ENCODE measurements at regions not wholly inside any gene's neighbourhood (a gene's known extent, or its start where the extent isn't known, plus 50 kb on each side); places are given as distances from the start of the nearest gene placed in this dataset.
"Not testable (repeated sequence)": the region's sequence is repeated elsewhere in the genome, so short reads cannot be mapped to it uniquely, and the experiment has no call there.

DNA sequence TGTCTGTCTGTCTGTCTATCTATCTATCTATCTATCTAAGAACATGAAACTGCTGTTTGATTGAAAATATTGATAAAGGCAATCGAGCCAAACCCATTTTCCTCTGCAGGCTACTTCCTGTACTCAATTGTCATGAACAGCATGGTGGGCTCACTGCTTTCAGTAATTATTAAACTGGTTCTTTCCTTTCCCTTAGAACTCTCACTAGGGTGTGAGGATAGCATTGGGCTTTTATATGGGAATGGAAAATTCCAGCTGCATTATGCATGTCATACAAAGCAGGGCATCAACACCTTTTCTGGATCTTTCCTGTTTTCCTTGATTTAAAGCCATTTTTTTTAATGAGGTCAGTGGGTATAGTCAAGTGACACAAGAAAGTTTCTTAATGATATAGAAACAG lies 161.0 kb upstream of the SYNCRIP start:
- DNase-seq, result no peak

DNA sequence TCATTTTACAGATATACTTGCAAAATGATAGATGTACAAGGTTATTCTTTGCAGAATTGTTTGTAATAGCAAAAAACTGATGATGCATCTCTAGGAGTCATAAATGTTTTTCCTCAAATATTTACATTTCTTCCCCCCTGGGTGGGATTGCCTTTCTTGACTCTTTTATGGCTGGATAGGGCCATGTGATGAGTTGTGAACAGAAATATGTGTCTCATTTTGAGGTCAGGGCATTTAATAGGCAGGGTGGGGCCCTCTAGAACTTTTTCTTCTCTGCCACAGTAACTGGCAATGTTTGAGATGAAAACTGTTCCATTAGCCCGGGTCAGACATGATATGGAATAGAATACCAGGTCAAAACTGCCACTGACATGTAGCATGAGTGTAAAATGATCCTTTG lies 159.5 kb upstream of the SYNCRIP start:
- no peak for DNase-seq

DNA sequence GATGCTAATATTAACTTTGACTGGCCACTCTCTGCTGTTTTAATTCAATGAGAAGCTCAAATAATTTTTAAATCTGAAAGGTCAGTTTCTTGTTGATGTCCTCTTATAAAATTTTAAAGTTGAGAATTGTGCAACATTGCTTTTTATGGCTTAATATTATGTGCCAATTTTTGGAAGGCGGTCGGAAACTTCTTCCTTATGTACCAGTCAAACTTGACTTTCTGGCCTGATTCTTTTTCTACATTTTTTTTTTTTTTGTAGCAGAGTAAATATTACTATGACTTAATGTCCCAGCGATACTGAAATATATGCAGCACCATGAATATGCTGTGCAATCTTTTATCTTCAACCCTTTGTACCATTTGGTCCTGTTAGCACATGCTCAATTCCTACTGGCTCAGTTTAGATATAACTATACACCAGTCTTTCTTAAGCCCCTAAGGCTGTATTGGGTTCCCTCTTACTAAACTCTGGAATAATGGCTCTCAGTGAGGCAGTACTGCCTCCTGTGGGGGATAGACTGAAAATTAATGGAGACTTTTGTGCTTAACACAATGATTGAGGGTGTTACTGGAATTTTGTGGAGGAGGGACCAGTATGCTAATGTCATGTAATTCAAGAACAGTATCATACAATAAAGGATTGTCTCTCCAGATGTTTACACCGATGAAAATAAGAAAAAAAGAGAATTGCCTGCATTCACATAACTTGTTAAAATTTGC lies 156.4 kb upstream of the SYNCRIP start:
- no peak for DNase-seq

DNA sequence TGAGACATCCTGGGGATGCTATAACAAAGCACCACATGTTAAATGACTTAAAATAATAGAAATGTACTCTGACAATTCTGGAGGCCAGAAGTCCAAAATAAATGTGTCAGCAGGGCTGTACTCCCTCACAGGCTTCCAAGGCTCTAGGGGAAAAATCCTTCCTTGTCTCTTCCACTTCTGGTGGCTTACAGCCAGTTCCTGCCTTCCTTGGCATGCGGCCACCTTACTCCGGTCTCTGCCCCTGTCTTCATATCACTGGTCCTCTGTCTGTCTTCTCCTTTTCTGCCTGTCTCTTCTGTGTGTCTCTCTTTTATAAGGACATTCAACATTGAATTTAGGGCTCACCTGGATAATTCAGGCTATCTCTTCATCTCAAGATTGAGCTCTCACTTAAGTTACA lies 155.3 kb upstream of the SYNCRIP start:
- no peak for DNase-seq

DNA sequence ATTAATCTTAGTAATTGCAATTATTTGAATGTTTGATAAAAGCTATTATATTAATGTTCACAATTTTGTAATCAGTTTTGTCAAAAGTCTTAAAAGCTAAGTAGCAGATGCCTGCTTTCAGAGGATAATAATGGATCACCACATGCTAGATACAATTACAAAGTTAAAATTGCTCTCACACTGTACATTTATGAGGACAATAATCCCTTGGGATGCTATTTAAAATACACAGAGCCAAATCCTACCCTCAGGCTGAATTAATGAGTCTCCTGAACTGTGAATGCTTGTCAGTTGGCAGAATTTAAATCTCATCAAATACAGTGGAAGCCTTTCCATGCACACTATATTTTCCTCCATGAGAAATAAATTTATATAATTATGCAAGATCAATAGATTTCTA lies 153.3 kb upstream of the SYNCRIP start:
- DNase-seq, result no peak

DNA sequence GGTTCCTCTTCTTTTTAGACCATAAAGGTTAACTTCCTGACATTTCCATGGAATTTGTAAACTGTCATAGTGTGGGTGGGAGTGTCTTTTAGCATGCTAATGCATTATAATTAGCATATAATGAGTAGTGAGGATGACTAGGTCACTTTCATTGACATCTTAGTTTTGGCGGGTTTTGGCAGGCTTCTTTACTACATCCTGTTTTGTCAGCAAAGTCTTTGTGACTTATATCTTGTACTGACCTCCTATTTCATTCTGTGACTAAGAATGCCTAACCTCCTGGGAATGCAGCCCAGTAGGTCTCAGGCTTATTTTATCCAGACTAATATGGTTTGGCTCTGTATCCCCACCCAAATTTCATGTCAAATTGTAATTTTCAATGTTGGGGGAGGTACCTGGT lies 149.6 kb upstream of the SYNCRIP start:
- no peak for DNase-seq

DNA sequence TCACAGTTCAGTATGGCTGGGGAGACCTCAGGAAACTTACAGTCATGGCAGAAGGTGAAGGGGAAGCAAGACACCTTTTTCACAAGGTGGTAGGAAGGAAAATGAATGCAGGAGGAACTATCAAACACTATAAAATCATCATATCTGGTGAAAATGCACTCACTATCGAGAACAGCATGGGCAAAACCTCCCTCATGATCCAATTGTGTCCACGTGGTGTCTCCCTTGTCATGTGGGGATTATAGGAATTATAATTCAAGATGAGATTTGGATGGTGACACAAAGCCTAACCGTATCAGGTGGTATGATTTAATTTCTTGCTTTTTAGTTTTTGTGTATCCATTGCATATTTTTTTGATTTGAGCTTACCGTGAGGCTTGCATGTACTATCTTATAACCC lies 133.2 kb upstream of the SYNCRIP start:
- DNase-seq, result no peak

DNA sequence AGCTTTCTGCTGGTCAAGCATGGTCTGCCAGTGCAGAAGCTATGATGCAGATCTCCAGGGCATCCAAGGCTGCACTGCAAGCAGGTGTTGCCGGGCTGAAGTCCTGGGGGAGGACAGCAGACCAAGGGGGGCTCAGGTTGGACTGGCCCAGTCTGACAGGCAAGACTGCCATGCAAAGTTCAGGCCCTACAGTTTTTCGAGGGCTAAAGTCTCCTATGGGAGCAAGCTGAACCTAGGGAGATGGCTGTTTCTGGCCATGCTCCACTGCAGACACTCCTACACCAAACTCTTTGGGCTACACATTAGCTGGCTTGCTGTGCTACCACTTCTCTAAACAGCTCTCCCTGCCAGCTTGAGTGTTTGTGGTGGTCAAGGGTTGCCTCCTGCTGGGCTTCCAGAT lies 130.0 kb upstream of the SYNCRIP start:
- no peak for DNase-seq

DNA sequence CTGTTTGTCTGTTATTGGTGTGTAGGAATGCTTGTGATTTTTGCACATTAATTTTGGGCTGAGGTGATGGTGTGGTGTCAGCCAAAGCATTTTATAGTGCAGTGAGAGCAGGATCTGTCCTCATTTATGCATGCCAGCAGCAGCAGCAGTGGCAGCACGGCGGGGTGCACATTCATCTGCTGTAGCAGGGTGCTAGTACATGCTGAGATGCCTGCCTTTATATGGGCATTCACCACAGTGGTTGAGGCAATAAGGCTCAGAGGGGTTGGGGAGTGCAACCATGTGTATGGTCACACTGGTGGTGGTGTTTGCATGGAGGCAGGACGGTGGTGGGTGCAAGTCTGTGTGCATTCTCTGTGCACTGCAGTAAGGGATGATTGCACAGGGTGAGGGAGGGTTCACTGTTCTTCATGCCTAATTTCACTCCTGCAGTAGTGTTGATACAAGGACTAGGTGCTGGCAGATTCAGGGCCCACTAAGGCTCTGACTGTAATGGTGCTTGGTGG lies 129.3 kb upstream of the SYNCRIP start:
- DNase-seq, result no peak

DNA sequence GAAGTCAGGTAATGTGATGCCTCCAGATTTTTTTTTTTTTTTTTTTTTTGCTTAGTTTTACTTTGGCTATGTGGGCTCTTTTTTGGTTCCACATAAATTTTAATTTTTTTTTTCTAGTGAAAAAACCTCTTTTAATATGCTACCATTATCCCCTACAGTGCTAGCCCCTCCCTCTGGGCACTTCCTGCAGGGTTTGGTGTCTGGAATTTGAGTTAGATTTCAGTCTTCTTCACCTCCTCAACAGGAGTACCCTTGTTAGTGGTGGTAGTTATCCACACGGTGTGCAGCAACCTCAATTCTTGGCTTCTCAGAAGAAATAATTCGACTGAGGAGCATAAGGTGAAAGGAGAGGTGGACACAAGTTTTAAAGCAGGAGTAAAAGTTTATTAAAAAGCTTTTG lies 128.8 kb upstream of the SYNCRIP start:
- DNase-seq, result no peak

DNA sequence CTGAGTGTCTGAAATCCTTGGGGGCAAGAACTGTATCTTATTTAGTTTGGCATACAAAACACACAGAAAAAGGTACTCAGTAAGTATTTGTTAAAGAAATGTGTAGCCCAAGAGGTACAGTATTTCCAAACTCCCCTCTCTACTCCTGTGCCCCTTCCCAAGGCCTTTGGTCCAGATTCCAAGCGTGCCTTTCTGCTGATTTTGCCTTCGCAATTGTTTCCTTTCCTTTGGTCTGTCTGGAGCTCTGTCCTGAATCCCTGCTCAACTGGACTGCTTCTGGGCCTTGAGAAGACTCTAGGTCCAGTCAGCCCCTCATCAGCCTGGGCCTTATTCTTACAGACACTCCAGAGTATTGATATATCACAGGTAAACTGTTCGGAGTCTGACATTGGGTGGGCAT lies 122.2 kb upstream of the SYNCRIP start:
- DNase-seq, result no peak

DNA sequence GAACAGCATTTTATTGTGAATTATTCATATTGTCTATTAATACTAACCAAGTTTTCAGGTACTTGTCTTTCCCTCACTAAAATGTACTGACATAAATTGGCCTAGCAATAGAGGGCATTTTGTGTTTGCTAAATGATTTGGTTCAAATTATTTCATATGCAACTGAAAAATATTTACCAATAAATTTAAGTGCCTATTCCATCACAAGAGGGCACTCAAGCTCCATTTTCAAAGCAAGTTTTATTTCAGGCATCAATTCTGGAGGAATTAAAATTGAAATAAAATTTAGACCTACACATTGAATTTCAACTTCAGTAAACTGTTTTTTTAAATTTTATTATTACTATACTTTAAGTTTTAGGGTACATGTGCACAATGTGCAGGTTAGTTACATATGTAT lies 114.3 kb upstream of the SYNCRIP start:
- DNase-seq, result peak in 1 of 2 donors; percentile 4

DNA sequence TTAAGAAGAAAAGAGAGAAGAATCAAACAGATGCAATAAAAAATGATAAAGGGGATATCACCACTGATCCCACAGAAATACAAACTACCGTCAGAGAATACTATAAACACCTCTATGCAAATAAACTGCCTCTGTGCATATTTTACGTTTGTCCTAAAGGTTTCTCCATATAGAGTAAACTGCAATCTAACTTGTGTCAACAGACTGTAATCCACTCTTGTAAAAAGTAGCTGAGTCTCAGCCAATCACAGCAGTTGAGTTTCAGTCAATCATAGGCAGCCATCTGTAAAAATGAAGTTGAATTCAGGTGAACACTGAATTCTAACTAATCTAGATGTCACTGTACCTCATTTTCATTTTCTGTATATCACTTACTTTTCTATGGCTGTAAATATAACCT lies 112.2 kb upstream of the SYNCRIP start:
- no peak for DNase-seq

DNA sequence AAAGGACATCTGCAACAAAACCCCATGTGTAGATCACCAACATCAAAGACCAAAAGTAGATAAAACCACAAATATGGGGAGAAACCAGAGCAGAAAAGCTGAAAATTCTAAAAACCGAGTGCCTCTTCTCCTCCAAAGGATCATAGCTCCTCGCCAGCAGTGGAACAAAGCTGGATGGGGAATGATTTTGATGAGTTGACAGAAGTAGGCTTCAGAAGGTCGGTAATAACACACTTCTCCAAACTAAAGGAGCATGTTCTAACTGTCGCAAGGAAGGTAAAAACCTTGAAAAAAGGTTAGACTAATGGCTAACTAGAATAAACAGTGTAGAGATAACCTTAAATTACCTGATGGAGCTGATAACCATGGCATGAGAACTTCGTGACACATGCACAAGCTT lies 109.9 kb upstream of the SYNCRIP start:
- no peak for DNase-seq

DNA sequence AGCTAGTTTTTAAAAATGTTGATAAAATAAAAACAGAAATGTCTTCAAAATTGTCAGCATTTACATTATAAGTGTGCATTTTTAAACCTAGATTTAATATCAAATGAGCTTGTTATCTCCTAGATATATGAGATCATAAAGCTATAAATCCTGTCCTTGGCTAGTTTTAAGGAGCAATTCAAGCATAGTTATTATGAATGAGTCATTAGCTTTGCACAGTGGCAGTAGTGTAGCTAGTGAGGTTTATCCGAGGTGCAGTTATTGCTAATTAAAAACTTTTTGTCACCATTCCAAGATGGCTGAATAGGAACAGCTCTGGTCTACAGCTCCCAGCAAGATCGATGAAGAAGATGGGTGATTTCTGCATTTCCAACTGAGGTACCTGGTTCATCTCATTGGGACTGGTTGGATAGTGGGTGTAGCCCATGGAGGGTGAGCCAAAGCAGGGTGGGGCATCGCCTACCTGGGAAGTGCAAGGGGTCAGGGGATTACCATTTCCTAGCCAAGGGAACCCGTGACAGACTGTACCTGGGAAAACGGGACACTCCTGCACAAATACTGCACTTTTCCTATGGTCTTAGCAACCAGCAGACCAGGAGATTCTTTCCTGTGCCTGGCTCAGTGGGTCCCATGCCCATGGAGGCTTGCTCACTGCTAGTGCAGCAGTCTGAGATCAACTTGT lies 108.8 kb upstream of the SYNCRIP start:
- no peak for DNase-seq

DNA sequence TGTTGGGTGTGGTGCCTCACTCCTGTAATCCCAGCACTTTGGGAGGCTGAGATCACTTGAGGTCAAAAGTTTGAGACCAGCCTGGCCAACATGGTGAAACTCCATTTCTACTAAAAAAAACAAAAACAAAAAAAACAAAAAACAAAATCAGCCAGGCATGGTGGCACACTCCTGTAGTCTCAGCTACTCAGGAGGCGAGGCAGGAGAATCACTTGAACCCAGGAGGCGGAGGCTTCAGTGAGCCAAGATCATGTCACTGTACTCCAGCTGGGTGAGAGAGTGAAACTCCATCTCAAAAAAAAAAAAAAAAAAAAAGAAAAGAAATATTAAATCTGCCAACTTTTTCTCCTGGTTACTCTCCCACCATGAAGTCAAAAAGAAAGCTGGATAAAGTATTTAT lies 107.5 kb upstream of the SYNCRIP start:
- not testable (repeated sequence) for DNase-seq

DNA sequence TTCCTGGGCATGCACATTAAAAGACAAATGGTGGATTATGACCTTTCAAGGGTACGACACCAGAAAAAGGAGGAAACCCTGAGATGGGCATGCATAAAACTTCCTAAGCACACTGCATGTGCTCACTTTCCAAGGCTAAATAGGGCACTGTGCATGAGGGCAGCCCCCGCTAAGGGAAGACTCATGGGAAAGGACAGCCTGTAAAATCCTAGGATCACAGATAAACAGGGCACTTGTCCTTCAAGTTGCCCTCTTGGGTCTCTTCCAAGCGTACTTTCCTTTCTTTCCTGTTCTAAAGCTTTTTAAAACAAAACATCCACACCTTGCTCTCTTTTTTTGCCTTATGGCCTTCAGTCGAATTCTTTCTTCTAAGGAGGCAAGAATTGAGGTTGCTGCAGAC lies 106.5 kb upstream of the SYNCRIP start:
- DNase-seq, result no peak

DNA sequence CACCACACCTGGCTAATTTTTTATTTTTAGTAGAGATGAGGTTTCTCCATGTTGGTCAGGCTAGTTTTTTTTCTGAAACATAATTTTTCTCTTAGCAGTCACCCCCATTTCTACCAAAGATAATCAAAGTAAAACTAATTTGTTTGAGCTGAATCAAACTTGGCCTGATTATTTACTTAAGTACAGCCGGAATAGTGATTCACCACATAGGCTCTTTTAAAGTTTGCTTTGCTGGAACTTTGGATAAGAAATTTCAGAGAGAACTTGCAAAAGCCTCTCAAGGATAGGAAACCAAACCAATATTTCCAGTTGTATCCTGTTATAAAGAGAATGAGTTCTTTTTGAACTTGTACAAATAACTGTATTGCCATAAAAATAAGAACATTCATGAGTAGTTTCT lies 105.0 kb upstream of the SYNCRIP start:
- no peak for DNase-seq

DNA sequence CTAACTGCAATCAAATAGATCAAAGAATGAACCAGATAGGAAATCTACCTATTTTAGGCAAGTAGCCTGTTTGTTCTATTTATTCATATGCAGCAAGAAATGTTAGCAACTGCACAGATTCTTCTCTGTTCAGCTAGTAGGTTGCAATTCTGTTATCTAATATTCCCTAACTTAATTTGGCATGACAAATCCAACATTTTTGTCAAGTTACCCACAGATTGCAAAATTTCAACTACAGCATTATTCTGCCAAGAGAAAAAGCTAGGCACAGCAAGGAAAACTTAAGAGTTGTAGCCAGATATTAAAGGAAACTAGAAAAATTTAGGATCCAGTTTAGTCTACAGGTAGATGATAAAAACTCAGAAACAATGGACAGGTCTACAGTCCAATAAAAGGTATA lies 104.4 kb upstream of the SYNCRIP start:
- DNase-seq, result no peak

DNA sequence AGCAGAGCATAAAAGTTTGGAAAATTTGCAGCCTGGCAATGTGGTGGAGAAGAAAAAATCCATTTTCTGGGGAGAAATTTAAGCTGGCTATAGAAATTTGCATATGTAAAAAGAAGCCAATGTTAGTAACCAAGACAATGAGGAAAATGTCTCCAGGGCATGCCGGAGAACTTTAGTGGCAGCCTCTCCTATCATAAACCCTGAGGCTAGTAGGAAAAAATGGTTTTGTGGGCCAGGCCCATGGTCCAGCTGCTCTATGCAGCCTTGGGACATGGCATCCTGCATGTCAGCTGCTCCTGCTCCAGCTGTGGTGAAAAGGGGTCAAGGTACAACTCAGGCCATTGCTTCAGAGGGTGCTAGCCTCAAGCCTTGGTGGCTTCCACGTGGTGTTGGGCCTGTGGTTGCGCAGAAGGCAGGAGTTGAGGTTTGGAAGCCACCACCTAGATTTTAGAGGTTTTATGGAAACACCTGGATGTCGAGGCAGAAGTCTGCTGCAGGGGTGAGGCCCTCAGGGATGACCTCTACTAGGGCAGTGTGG lies 101.8 kb upstream of the SYNCRIP start:
- DNase-seq, result no peak

DNA sequence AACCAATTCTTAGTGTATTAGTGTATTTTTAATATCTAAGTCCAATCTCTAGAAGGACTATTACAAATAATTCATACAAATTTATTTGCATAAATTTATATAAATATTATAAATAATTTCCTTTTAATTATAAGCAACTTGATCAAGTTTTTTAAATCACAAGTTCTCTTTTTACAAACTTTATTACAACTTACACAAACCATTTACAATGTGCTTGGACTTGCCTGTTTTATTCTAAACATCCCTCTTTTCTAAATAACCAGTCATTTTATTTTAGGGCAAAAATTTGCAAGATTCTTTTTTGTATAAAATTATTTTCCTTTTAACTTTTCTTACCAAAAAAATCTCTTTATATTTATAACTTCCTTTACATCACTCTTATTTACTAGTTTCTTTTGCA lies 83.5 kb upstream of the SYNCRIP start:
- DNase-seq, result no peak

DNA sequence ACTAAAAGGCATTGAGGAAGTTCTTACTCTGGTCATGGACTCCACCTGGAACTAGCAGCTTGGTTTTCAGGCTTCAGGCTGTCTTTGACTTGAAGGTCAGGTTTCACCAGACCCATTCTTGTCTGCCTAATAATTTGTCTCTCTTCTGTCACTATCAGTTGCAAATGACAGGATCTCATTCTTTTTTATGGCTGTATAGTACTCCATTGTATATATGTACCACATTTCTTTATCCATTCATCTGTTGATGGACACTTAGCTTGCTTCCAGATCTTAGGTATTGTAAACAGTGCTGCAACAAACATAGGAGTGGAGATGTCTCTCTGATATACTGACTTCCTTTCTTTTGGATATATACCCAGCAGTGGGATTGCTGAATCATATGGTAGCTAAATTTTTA lies 73.1 kb upstream of the SYNCRIP start:
- DNase-seq, result no peak

DNA sequence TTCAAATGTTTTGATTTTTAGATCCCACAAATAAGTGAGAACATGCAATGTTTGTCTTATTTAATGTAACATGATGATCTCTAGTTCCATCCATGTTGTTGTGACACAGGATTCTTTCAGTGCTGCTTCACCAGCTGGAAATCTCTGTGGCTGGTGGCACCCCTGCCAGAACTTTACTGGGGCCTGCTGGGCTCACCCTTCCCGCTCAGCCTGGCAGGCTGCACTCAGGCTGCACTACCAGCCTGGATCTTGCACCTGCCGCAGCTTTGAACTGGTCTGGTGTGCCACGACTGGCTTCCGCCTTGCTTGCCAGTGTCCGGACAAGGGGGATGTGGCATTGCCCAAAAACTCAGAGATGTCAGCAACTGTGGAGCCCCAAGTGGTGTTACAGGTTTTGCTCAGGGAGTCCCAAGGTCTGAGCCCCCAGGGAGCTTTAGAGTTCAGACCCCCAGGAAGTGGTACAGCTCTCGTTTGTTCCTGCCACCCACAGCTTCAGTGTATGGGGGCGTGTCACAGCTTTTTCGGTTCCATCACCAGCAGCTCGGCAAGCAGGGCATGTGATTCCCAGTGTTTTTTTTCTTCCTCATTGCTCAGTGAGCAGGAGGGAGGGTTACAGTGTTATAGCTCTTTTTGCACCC lies 72.3 kb upstream of the SYNCRIP start:
- no peak for DNase-seq

DNA sequence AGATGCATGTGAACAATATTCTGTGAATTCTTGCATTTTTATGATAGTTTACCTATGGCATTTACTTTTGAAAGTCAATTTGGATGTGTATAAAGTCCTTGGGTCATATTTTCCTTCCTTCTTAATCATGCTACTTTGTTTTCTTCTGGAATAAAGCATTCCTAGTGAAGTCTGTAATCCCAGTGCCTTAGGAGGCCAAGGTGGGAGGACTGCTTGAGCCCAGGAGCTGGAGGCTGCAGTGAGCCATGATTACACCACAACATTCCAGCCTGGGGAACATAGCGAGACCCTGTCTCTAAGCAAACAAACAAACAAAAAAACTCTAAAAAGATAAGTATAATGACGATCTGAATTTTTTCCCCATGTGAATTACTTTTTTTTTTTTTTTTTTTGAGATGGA lies 69.7 kb upstream of the SYNCRIP start:
- DNase-seq, result no peak

All from CD4-positive, alpha-beta T cell treated with Interleukin-4 for 1 hour (primary cell).